GM12878 (cell line): ENCODE measurements at regions not wholly inside any gene's neighbourhood (a gene's known extent, or its start where the extent isn't known, plus 50 kb on each side); places are given as distances from the start of the nearest gene placed in this dataset.

Experiments used
- RAD21 ChIP-seq: IDR thresholded peaks from 2 replicates; pipeline ENCODE4 v1.6.1; 2011; ENCODE audit warnings: mild to moderate bottlenecking, low read depth, low read length, moderate library complexity; ENCODE audit not compliant: insufficient read depth
- TF ChIP-seq, protein P1 (sequence below): IDR thresholded peaks from 2 replicates; pipeline ENCODE4 v1.6.1; 2012; ENCODE audit warnings: low read depth, low read length, improper control_type of control experiment
- TF ChIP-seq, protein P2 (sequence below), 3 experiments: IDR thresholded peaks in 2 of 3; conservative IDR thresholded peaks in 1 of 3; 2 replicates each; pipeline ENCODE4 v1.5.1; 2011; ENCODE audit warnings: low read depth in 3 of 3, low read length in 3 of 3, mild to moderate bottlenecking in 3 of 3, control low read depth in 2 of 3, moderate library complexity in 2 of 3, inconsistent platforms in 1 of 3, mixed read lengths in 1 of 3; ENCODE audit not compliant: control insufficient read depth in 2 of 3, insufficient read depth in 1 of 3; ENCODE audit errors: extremely low read depth in 1 of 3

DNA sequence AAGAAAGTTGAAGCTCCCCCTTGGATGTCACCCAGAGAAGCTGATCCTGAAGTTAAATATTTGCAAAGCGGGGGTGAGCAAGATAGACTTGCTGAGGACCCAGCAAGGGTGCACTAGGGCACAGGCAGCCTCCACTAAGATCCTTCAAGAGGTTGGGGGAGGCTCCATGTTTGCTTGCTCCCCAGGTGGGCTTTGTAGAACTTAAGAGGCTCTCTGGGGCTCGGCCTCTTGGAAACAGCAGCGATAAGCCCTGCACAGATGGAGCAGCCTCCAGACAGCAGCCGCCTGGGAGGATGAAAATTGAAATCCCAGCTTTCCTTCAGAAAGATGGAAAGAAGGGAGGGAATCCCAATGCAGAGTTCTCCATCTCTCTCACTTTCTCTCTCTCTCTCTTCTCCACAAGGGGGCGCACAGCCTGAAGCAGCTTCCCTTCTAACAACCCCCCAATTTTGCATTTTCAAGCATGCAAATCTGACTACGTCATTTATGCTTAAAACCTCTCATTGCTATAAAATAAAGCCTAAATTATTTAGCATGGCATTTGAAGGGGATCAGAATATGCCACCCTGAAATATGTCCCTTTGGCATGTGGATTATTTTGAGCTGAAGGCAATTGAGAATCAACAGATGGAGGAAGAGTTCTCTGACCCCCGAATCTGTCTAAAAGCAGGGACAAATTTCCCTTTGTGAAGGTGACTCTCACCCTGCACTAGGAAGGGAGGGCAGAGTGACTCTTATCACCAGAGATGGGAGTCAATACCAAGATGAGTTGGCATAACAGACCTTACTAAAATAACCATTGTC, 185.7 kb upstream of the KLHL29 start:
- TF ChIP-seq, protein P1, sequence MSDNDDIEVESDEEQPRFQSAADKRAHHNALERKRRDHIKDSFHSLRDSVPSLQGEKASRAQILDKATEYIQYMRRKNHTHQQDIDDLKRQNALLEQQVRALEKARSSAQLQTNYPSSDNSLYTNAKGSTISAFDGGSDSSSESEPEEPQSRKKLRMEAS, result no peak
- TF ChIP-seq, protein P2, sequence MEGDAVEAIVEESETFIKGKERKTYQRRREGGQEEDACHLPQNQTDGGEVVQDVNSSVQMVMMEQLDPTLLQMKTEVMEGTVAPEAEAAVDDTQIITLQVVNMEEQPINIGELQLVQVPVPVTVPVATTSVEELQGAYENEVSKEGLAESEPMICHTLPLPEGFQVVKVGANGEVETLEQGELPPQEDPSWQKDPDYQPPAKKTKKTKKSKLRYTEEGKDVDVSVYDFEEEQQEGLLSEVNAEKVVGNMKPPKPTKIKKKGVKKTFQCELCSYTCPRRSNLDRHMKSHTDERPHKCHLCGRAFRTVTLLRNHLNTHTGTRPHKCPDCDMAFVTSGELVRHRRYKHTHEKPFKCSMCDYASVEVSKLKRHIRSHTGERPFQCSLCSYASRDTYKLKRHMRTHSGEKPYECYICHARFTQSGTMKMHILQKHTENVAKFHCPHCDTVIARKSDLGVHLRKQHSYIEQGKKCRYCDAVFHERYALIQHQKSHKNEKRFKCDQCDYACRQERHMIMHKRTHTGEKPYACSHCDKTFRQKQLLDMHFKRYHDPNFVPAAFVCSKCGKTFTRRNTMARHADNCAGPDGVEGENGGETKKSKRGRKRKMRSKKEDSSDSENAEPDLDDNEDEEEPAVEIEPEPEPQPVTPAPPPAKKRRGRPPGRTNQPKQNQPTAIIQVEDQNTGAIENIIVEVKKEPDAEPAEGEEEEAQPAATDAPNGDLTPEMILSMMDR (IDR thresholded peaks at IDR 0.05 in 2 of 3, conservative IDR thresholded peaks at IDR 0.05 in 1 of 3; ENCODE audit: control insufficient read depth in 2 of 3, extremely low read depth in 1 of 3, insufficient read depth in 1 of 3, low read depth in 3 of 3, low read length in 3 of 3), result peak; percentile 53 to 73 (median 72)
- TF ChIP-seq RAD21, result peak; percentile 27; the same call in 1 of the 2 replicates
